CD14-positive monocyte (primary cell): ENCODE measurements at regions not wholly inside any gene's neighbourhood (a gene's known extent, or its start where the extent isn't known, plus 50 kb on each side); places are given as distances from the start of the nearest gene placed in this dataset.

ENCODE experiments used
- DNase-seq, 3 donors: peaks; one replicate each; pipeline ENCODE4 v3.0.0-alpha.2; 2011 to 2022
- H2AFZ ChIP-seq: 2 replicates; pipeline ENCODE4 v1.6.0; 2012; ENCODE audit warnings: mild to moderate bottlenecking, low read depth, low read length, inconsistent platforms; ENCODE audit not compliant: insufficient read depth, poor library complexity, severe bottlenecking
- H3K27ac ChIP-seq, 2 donors: 1 replicate in 1 of 2; 2 replicates in 1 of 2; pipeline ENCODE4 v1.5.1; 2012 to 2013; ENCODE audit warnings: low read length in 2 of 2, control low read depth in 1 of 2, inconsistent platforms in 1 of 2, low read depth in 1 of 2, mild to moderate bottlenecking in 1 of 2
- H3K27me3 ChIP-seq, 2 donors: one replicate each; pipeline versions ENCODE4 v1.6.0 to v1.6.1; 2011 to 2013; ENCODE audit warnings: low read length in 2 of 2; ENCODE audit not compliant: control insufficient read depth in 2 of 2, insufficient read depth in 2 of 2
- H3K36me3 ChIP-seq, 2 donors: replicated peaks in 1 of 2; 1 replicate in 1 of 2; 2 replicates in 1 of 2; pipeline versions ENCODE4 v1.5.1 to v1.6.1; 2012 to 2013; ENCODE audit warnings: low read length in 2 of 2, control low read depth in 1 of 2, inconsistent platforms in 1 of 2, mild to moderate bottlenecking in 1 of 2; ENCODE audit not compliant: insufficient read depth in 2 of 2, control insufficient read depth in 1 of 2
- H3K4me1 ChIP-seq, 2 donors: 1 replicate in 1 of 2; 2 replicates in 1 of 2; pipeline versions ENCODE4 v1.5.1 to v1.6.1; 2012 to 2013; ENCODE audit warnings: low read length in 2 of 2, control low read depth in 1 of 2, inconsistent platforms in 1 of 2, mild to moderate bottlenecking in 1 of 2, moderate library complexity in 1 of 2; ENCODE audit not compliant: insufficient read depth in 2 of 2, control insufficient read depth in 1 of 2
- H3K4me2 ChIP-seq: replicated peaks from 2 replicates; pipeline ENCODE3; 2012; ENCODE audit warnings: low read length, moderate library complexity, mild to moderate bottlenecking; ENCODE audit not compliant: poor library complexity, severe bottlenecking; ENCODE audit errors: extremely low read depth
- H3K4me3 ChIP-seq, 3 experiments: fragments of 200-600 bp in 1 of 3; sonication (generic) in 1 of 3; replicated peaks in 1 of 3; 1 replicate in 2 of 3; 2 replicates in 1 of 3; pipeline ENCODE4 v1.5.1; 2011 to 2013; ENCODE audit warnings: low read length in 3 of 3, mild to moderate bottlenecking in 3 of 3, control low read depth in 2 of 3, low read depth in 2 of 3, inconsistent platforms in 1 of 3, moderate library complexity in 1 of 3
- H3K79me2 ChIP-seq: 2 replicates; pipeline ENCODE4 v1.6.0; 2012; ENCODE audit warnings: mild to moderate bottlenecking, control low read depth, inconsistent platforms, low read length, moderate library complexity; ENCODE audit not compliant: insufficient read depth
- H3K9ac ChIP-seq: 2 replicates; pipeline ENCODE4 v1.6.0; 2017; ENCODE audit warnings: low read length, mild to moderate bottlenecking; ENCODE audit not compliant: insufficient read depth, poor library complexity, severe bottlenecking
- H3K9me3 ChIP-seq, 2 donors: replicated peaks in 1 of 2; 1 replicate in 1 of 2; 2 replicates in 1 of 2; pipeline versions ENCODE4 v1.5.1 to v1.6.1; 2012 to 2013; ENCODE audit warnings: low read length in 2 of 2, control low read depth in 1 of 2; ENCODE audit not compliant: control insufficient read depth in 1 of 2, insufficient read depth in 1 of 2
- H4K20me1 ChIP-seq: 2 replicates; pipeline ENCODE4 v1.6.0; 2012; ENCODE audit warnings: mild to moderate bottlenecking, low read length, control low read depth, moderate library complexity; ENCODE audit not compliant: insufficient read depth
- H3K27ac Mint-ChIP-seq, 7 donors: one replicate each; pipeline ENCODE4 v1.8.0; 2020; ENCODE audit warnings: mild to moderate bottlenecking in 7 of 7, mixed read lengths in 7 of 7, moderate library complexity in 6 of 7, inconsistent platforms in 2 of 7
- H3K27me3 Mint-ChIP-seq, 3 donors: one replicate each; pipeline ENCODE4 v1.8.0; 2021 to 2022; ENCODE audit warnings: low read depth in 3 of 3, mild to moderate bottlenecking in 3 of 3, mixed read lengths in 3 of 3, moderate library complexity in 3 of 3, inconsistent platforms in 1 of 3
- H3K36me3 Mint-ChIP-seq, 2 donors: one replicate each; pipeline ENCODE4 v1.8.0; 2020; ENCODE audit warnings: mixed read lengths in 2 of 2, inconsistent platforms in 1 of 2, mild to moderate bottlenecking in 1 of 2
- H3K4me1 Mint-ChIP-seq: one replicate; pipeline ENCODE4 v1.8.0; 2020; ENCODE audit warnings: mild to moderate bottlenecking, mixed read lengths
- H3K4me3 Mint-ChIP-seq, 2 donors: one replicate each; pipeline ENCODE4 v1.8.0; 2020; ENCODE audit warnings: mild to moderate bottlenecking in 2 of 2, mixed read lengths in 2 of 2, moderate library complexity in 1 of 2
- H3K9me3 Mint-ChIP-seq, 7 donors: one replicate each; pipeline ENCODE4 v1.8.0; 2020 to 2022; ENCODE audit warnings: mixed read lengths in 7 of 7, mild to moderate bottlenecking in 6 of 7, moderate library complexity in 6 of 7, inconsistent platforms in 2 of 7
- CTCF ChIP-seq: fragments of 200-600 bp; IDR thresholded peaks from one replicate; pipeline ENCODE4 v1.8.0; 2022; ENCODE audit warnings: antibody characterized with exemption, mild to moderate bottlenecking
- WGBS: methylation state at CpG from one replicate; pipeline ENCODE4 v1.1.5; 2013; ENCODE audit warnings: missing lambda C conversion rate; ENCODE audit not compliant: insufficient coverage; 5-methylcytosine and 5-hydroxymethylcytosine counted together
- intact Hi-C, 2 donors: fragments of 100-400 bp; cut with micrococcal nuclease; formaldehyde crosslinking; loops; one replicate each; pipeline versions ENCODE4 v1.15.0 to v1.15.1; 2023

GRCh38 chr17:79232957-79233356, 158.3 kb downstream of the ENGASE start:
- no peaks in the 10 kb centered on the region for H3K79me2 ChIP-seq
- no peaks in the 10 kb centered on the region for H3K9me3 ChIP-seq
- no peak overlapping the region for H3K4me3 Mint-ChIP-seq
- no peaks in the 10 kb centered on the region for H4K20me1 ChIP-seq
- no peaks in the 10 kb centered on the region for H3K36me3 Mint-ChIP-seq
- H3K9ac ChIP-seq, result no peak overlapping the region
- peaks cover 10 to 15% (median 13%) of the 10 kb centered on the region in 3 donors for H3K27me3 Mint-ChIP-seq
- H3K4me3 ChIP-seq, result no peak overlapping the region
- no peak overlapping the region for H3K4me2 ChIP-seq
- H3K4me1 ChIP-seq, result peaks cover 0 to 4% of the 10 kb centered on the region in 2 donors
- intact Hi-C loops, result no loop called here
- 83% methylated on average over 2 of the region's 5 CpGs for WGBS
- peaks cover 6% of the 10 kb centered on the region for H3K4me1 Mint-ChIP-seq
- H3K27ac ChIP-seq, result no peak overlapping the region
- no peaks in the 10 kb centered on the region for H3K27me3 ChIP-seq
- TF ChIP-seq CTCF, result no peak
- DNase-seq, result no peak
- H3K9me3 Mint-ChIP-seq, result peaks cover 0 to 2% (median 0%) of the 10 kb centered on the region in 7 donors
- no peak overlapping the region for H3K27ac Mint-ChIP-seq
- H2AFZ ChIP-seq, result no peak overlapping the region
- no peaks in the 10 kb centered on the region for H3K36me3 ChIP-seq

GRCh38 chr17:79231766-79232287, 157.2 kb downstream of the ENGASE start:
- Histone ChIP-seq H3K79me2 (no peaks in the 10 kb centered on the region), H3K9ac (no peak overlapping the region), H2AFZ (no peak overlapping the region), H3K4me2 (no peak overlapping the region), H3K36me3 (no peaks in the 10 kb centered on the region), H3K4me3 (no peak overlapping the region), H3K27me3 (no peaks in the 10 kb centered on the region), H3K9me3 (no peaks in the 10 kb centered on the region), H3K27ac (no peak overlapping the region), H3K4me1 (peaks cover 0 to 4% of the 10 kb centered on the region in 2 donors), H4K20me1 (no peaks in the 10 kb centered on the region)
- H3K36me3 Mint-ChIP-seq, result no peaks in the 10 kb centered on the region
- 85% methylated on average over 7 of the region's 10 CpGs for WGBS
- no peak for DNase-seq
- H3K4me1 Mint-ChIP-seq, result peaks cover 2% of the 10 kb centered on the region
- peaks cover 10 to 13% (median 13%) of the 10 kb centered on the region in 3 donors for H3K27me3 Mint-ChIP-seq
- intact Hi-C loops, result no loop called here
- no peak overlapping the region for H3K27ac Mint-ChIP-seq
- peaks cover 0 to 2% (median 0%) of the 10 kb centered on the region in 7 donors for H3K9me3 Mint-ChIP-seq
- H3K4me3 Mint-ChIP-seq, result no peak overlapping the region
- TF ChIP-seq CTCF, result no peak
